GM12878 (cell line): ENCODE measurements at regions not wholly inside any gene's neighbourhood (a gene's known extent, or its start where the extent isn't known, plus 50 kb on each side); places are given as distances from the start of the nearest gene placed in this dataset.

Source experiments
- CHD2 ChIP-seq: IDR thresholded peaks from 2 replicates; pipeline ENCODE4 v1.6.1; 2011; ENCODE audit warnings: low read depth, low read length, improper control_type of control experiment, borderline replicate concordance
- NBN ChIP-seq: fragments of 450-650 bp; IDR thresholded peaks from 2 replicates; pipeline ENCODE4 v1.6.1; 2016

- TF ChIP-seq NBN (no peak), CHD2 (no peak)
These were observed 77.8 kb upstream of the TRPC6 start for GRCh38 chr11:101661559-101661958.
